LNCaP clone FGC (cell line): ENCODE measurements at regions not wholly inside any gene's neighbourhood (a gene's known extent, or its start where the extent isn't known, plus 50 kb on each side); places are given as distances from the start of the nearest gene placed in this dataset.
"Not testable (repeated sequence)": the region's sequence is repeated elsewhere in the genome, so short reads cannot be mapped to it uniquely, and the experiment has no call there.

ENCODE experiments used
- DNase-seq: peaks from one replicate; pipeline ENCODE4 v3.0.0-alpha.2; 2011; ENCODE audit warnings: low read depth
- H3K4me3 ChIP-seq: 2 replicates; pipeline ENCODE4 v1.5.1; 2011; ENCODE audit warnings: mild to moderate bottlenecking, low read depth, low read length, control low read depth
- TF ChIP-seq, protein P1 (sequence below): IDR thresholded peaks from 2 replicates; pipeline ENCODE4 v1.5.1; 2012; ENCODE audit warnings: mild to moderate bottlenecking; ENCODE audit not compliant: control insufficient read depth, insufficient read depth; ENCODE audit errors: extremely low read depth

DNA sequence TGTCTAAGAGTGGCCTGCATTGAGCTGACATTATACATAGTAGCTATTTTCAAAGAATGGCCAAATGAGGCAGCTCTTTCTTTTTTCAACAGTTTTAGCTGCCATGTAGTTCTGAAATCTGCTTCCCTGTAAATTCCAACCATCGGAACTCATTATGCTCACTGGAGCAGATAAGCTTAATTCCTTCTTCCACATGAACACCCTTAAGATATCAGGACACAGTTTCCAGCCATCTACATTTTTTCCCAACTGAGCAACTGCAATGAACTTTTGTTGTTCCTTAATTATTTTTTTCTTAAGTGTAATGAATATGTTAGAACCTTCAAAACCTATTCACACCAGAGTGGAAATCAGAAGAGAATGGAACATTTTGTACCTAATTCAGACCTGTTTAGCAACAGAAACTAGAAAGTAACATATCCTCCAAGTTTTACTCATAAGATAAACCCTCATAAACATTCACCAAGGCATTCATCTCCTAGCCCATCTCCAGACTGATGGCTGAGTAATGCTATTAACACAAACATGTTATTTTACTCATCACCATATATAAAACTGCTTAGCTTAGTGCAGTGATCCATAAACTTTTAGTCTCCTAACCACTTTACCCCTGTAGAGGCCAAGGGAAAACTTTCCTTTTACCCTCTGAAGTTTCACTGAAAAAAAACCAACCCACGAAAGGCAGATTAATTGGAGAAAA is 296.1 kb upstream of the SYT1 start:
- DNase-seq, result no peak
- TF ChIP-seq, protein P1, sequence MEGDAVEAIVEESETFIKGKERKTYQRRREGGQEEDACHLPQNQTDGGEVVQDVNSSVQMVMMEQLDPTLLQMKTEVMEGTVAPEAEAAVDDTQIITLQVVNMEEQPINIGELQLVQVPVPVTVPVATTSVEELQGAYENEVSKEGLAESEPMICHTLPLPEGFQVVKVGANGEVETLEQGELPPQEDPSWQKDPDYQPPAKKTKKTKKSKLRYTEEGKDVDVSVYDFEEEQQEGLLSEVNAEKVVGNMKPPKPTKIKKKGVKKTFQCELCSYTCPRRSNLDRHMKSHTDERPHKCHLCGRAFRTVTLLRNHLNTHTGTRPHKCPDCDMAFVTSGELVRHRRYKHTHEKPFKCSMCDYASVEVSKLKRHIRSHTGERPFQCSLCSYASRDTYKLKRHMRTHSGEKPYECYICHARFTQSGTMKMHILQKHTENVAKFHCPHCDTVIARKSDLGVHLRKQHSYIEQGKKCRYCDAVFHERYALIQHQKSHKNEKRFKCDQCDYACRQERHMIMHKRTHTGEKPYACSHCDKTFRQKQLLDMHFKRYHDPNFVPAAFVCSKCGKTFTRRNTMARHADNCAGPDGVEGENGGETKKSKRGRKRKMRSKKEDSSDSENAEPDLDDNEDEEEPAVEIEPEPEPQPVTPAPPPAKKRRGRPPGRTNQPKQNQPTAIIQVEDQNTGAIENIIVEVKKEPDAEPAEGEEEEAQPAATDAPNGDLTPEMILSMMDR, result no peak
- no peak overlapping the region for H3K4me3 ChIP-seq

DNA sequence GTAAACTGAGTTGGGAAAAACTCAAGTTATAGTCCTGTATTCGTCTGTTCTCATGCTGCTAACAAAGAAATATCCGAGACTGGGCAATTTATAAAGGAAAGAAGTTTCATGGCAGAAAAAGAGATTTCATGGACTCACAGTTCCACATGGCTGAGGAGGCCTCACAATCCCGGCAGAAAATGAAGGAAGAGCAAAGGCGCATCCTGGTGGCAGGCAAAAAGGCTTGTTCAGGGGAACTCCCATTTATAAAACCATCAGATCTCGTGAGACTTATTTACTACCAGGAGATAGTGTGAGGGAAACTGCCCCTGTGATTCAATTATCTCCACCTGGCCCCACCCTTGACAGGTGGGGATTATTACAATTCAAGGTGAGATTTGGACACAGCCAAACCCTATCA is 292.6 kb upstream of the SYT1 start:
- H3K4me3 ChIP-seq, result no peak overlapping the region
- no peak for DNase-seq
- TF ChIP-seq, protein P1, result no peak

DNA sequence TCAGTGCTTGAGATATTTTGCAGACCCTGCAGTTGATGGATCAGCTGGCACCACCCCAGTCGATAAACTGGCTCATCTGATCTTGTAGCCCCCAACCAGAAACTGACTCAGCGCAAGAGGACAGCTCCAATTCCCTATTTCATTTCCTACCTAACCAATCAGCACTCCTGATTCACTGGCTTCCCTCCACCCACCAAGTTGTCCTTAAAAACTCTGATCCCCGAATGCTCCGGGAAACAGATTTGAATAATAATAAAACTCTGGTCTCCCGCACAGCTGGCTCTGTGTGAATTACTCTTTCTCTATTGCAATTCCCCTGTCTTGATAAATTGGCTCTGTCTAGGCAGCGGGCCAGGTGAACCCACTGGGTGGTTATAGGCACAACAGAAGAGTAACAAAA is 289.4 kb upstream of the SYT1 start:
- not testable (repeated sequence) for H3K4me3 ChIP-seq, DNase-seq

DNA sequence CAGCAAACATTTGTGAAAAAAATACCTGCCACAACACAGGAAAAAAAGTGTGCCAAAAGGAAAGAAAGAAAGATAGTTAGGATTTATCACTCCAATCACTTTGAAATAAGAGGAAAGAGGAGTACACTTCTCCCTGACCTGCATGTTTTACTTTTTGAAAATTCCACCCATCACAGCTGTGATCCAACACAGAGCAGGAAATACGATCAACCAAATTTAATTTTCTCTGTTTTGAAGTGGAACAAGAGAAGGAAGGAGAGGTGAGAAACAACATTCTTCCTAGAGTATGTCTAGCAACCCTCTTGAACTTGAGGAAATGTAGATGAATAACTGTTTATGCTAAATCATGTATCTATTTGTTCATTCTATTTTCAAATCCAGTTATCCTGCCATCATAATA is 284.7 kb upstream of the SYT1 start:
- TF ChIP-seq, protein P1, result no peak
- H3K4me3 ChIP-seq, result no peak overlapping the region
- DNase-seq, result no peak

DNA sequence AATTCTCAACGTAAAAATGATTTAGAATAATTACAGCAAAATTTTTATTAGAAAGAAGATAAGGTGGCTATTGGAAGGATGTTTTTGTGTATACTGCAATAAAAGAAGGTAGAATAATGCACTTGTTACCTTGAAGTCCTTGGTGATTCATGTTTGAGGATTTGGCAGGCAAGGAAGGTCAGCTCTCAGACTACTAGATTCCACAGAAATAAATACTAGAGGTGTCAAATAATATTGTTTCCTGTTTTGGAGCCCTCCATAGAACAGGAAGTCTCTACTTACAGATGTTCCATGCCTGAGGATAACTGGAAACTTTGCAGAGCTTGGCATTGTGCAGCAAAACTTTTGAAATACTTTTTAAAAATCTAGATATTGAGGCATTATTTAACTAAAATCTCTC is 284.3 kb upstream of the SYT1 start:
- TF ChIP-seq, protein P1, result no peak
- H3K4me3 ChIP-seq, result no peak overlapping the region

DNA sequence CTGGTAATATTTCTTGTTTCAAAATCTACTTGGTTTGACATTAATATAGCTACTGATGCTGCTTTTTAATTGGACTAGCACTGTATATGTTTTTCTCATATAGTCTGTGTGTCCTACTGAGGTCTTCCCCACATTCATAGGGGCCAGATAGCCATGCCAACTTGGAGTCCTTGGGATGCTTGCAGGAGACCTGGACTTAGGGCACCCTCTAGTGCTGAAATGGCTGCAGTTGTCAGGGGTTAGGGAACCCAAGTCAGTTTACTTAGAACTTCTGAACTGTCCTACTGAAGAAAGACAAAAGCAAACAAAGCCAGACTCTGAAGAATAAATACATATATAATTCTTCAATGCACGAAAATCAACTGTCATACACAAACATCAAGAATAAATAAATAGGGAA is 279.9 kb upstream of the SYT1 start:
- H3K4me3 ChIP-seq, result no peak overlapping the region
- TF ChIP-seq, protein P1, result peak; percentile 46
- DNase-seq, result peak; percentile 30

More for the DNA sequence above, 284.3 kb upstream of the SYT1 start:
- DNase-seq, result no peak

DNA sequence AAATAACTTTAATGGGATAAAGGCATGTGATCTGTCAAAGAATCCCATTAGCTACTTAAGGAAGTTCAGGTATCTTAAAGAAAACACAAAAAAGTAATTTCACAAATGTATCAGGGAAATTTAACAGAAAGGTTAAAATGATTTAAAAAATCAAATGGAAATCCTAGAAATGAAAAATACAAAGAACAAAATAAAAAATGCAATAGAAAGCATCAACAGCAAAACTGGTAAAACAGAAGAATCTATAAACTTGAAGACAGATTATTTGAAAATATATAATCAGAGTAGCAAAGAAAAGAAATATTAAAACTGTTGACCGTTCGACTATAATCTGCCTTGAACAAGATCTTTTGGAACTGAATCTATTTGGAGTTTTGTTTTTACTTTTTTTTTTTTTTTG is 279.4 kb upstream of the SYT1 start:
- no peak for DNase-seq
- no peak overlapping the region for H3K4me3 ChIP-seq
- TF ChIP-seq, protein P1, result no peak
